Muscle layer of colon (tissue), 2 donors: ENCODE measurements at regions not wholly inside any gene's neighbourhood (a gene's known extent, or its start where the extent isn't known, plus 50 kb on each side); places are given as distances from the start of the nearest gene placed in this dataset.

Experiments used
- H3K27ac ChIP-seq: one replicate; pipeline ENCODE4 v1.7.0; 2013; ENCODE audit warnings: low read depth, mild to moderate bottlenecking, low read length, moderate library complexity
- H3K27me3 ChIP-seq, 2 donors: one replicate each; pipeline ENCODE4 v1.7.0; 2013; ENCODE audit warnings: low read length in 2 of 2, mild to moderate bottlenecking in 2 of 2; ENCODE audit not compliant: insufficient read depth in 2 of 2, control insufficient read depth in 1 of 2
- H3K36me3 ChIP-seq: one replicate; pipeline ENCODE4 v1.7.0; 2013; ENCODE audit warnings: mild to moderate bottlenecking, low read length; ENCODE audit not compliant: insufficient read depth
- H3K4me1 ChIP-seq: one replicate; pipeline ENCODE4 v1.7.0; 2013; ENCODE audit warnings: mild to moderate bottlenecking, low read length; ENCODE audit not compliant: insufficient read depth
- H3K4me3 ChIP-seq, 2 donors: one replicate each; pipeline ENCODE4 v1.7.0; 2013; ENCODE audit warnings: low read length in 2 of 2, low read depth in 1 of 2, mild to moderate bottlenecking in 1 of 2, moderate library complexity in 1 of 2
- H3K9ac ChIP-seq: one replicate; pipeline ENCODE4 v1.7.0; 2013; ENCODE audit warnings: low read length
- H3K9me3 ChIP-seq: one replicate; pipeline ENCODE4 v1.7.0; 2013; ENCODE audit warnings: mild to moderate bottlenecking, low read length
- donor health status: abdominal sarcoma.
- donor health status: Adenocarcinoma of cecum.

DNA sequence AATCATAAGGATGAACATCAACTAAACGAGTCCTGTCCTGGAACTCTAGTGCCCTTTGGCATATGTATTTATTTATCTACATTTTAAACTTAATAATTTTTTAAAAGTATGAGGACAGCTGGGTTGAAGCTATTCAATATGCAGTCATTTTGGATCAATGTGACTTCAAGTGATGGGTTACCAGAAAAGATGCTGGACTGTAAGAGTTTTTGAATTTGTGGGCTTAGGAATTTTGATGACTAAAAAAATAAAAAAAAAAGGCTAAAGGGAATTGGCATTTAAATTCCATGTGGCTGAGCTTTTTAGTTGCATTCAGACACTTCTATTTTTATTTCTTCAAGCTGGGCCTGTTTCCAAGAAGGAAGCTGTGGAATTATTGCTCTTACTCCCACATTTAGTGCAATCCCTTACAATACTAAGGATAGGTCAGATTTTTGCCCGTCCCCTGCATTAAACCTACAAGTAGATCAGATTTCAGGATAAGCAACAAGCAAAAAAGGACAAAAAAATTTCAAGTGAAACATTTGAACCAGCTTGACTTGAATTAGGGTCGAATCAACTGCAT is 704.2 kb upstream of the CITED2 start:
- no peaks in the 10 kb centered on the region for H3K27me3 ChIP-seq
- peaks cover 43% of the 10 kb centered on the region for H3K4me1 ChIP-seq
- H3K27ac ChIP-seq, result no peak overlapping the region
- H3K9me3 ChIP-seq, result no peaks in the 10 kb centered on the region
- no peak overlapping the region for H3K4me3 ChIP-seq
- H3K36me3 ChIP-seq, result no peaks in the 10 kb centered on the region
- no peak overlapping the region for H3K9ac ChIP-seq

DNA sequence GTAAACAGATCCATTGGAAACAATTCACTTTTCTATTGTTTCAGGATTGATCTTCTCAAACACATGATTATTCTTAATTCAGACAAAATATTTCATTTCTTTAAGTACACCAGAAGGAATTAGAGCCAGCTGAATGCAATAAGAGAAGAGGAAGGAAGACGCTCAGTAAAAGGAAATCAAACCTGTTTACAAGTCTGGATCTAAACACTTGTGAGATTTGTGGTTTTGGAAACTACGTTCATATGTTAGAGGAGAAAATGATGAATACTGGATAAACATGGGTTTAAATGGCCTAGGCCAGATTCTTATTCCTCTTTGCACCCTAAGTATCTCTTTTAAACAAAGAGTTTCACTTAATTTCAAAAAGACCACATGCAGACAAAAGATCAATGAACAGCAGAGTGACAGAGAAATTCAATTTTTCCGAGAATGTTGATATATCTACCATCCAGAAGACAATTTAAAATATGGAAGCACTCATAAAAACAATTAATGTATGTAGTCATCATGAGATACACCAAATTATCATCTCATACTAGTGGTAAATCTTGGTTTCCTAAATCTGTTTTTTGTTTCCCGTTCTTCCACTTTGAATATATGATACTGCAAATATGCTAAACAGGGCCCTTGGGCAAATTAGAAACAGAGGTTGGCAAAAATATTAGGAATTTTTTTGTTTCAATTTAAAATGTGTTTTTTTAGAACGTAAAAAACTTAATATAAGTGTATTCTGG is 703.5 kb upstream of the CITED2 start:
- Histone ChIP-seq H3K4me3 (no peak overlapping the region), H3K36me3 (no peaks in the 10 kb centered on the region), H3K9me3 (no peaks in the 10 kb centered on the region), H3K4me1 (peaks cover 39% of the 10 kb centered on the region), H3K27me3 (no peaks in the 10 kb centered on the region), H3K9ac (no peak overlapping the region), H3K27ac (no peak overlapping the region)

DNA sequence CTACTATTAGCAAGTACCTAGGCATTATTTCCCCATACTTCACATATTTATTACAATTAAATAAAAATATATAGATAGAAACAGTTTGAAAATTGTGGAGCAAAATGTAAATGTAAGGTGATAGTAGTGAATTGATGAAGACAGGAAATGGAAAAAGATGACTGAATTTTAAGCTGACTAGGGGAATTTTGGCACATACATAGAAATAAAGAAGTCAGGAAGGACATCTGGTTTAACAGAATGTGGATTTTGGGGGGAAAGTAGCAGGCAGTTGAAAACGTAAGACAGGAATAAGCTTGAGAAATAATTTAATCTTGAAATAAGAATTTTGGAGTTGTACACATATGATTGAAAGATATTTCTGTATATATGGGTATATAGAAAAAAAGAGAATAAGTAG is 701.7 kb upstream of the CITED2 start:
- Histone ChIP-seq H3K9me3 (no peaks in the 10 kb centered on the region), H3K4me1 (peaks cover 37% of the 10 kb centered on the region), H3K27me3 (no peaks in the 10 kb centered on the region), H3K27ac (no peak overlapping the region), H3K4me3 (no peak overlapping the region), H3K36me3 (no peaks in the 10 kb centered on the region), H3K9ac (no peak overlapping the region)

DNA sequence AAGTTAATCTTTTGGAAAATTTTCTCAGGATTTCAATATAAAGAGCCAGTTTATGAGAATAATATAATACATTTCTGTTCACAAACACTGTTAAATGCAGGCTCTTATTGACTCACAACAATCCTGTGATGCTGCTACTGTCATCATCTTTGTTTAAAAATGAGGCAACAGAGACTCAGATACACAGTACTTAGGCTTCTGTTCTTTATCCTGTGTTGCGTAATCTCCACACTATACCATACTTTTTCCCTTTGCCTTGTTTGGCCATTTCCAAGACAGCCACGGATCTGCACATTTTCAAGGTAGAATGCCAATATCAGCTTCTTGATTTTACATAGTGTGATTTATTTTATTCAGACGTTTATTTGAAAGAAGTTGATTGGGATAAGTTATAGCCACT is 699.0 kb upstream of the CITED2 start:
- Histone ChIP-seq H3K4me3 (no peak overlapping the region), H3K4me1 (peaks cover 34% of the 10 kb centered on the region), H3K27ac (no peak overlapping the region), H3K27me3 (no peaks in the 10 kb centered on the region), H3K36me3 (no peaks in the 10 kb centered on the region), H3K9ac (no peak overlapping the region), H3K9me3 (no peaks in the 10 kb centered on the region)

DNA sequence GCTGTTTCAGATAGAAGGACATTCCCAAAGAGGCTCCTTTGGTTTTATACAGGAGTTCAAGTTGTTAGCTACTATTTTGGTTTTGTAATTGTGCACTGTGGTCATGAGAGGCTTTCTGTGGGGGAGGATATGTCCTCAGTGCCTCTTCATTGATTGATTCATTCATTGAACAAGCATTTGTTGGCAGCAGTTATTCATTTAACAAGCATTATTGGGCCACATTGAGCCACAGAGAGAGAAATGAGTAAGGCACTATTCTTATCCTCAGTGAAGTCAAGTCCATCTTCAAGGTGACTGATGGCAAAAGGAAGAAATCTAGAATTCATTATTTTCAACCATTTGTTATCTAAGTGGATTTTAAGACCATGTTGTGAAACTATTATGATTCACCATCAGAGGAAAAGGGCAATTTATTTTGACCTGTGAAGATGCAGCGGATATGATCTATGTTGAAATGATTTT is 697.2 kb upstream of the CITED2 start:
- Histone ChIP-seq H3K36me3 (no peaks in the 10 kb centered on the region), H3K4me1 (peaks cover 22% of the 10 kb centered on the region), H3K27ac (no peak overlapping the region), H3K9ac (no peak overlapping the region), H3K27me3 (no peaks in the 10 kb centered on the region), H3K9me3 (no peaks in the 10 kb centered on the region), H3K4me3 (no peak overlapping the region)

DNA sequence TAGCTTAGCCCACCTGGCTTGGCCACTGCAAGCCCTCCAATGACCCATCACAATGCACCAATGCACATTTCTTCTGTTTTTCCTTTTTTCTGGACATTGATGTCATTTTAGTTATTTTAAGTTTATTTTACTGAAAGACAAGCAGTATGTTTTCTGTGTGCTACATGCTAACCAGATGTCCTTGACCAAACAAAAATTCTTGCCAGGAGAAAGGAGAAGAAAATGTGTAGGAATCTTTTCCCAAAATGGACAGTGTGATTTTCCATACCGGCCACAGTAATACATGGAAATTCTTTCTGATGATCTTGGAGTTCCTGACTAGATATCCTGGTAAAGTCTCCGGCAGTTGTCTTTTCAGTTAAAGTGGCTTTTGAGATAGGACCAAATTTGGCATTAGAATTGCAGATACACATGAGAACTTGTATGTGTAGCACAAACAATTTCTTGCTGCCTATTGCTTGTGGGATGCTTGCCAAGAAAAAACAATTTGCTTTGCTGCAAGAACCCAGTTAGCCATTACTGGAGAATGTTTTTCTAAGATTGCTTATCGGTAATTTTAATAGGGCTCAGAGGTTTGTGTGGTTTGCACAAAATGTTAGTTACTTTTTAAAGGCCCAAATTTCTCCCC is 696.5 kb upstream of the CITED2 start:
- H3K9me3 ChIP-seq, result no peaks in the 10 kb centered on the region
- peaks cover 22% of the 10 kb centered on the region for H3K4me1 ChIP-seq
- H3K27ac ChIP-seq, result no peak overlapping the region
- H3K36me3 ChIP-seq, result no peaks in the 10 kb centered on the region
- no peak overlapping the region for H3K9ac ChIP-seq
- no peaks in the 10 kb centered on the region for H3K27me3 ChIP-seq
- no peak overlapping the region for H3K4me3 ChIP-seq

DNA sequence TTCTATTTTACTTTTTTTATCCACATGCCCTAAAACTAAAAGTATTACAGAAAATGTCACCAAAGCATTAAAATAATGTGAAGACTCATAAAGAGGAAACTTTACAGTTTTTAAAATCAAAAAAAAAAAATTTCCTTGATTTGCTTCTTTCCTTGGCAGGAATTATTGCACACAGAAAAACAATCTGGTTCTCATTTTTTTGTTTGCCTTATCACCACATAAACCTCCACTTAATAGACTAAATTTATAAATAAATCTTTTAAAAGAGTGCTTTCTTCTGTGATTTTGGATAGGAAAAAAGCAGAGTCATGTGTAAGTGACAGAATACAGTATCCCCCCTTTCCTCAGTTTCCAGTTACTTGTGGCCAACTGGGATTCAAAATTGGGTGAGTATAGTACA is 695.1 kb upstream of the CITED2 start:
- Histone ChIP-seq H3K27ac (no peak overlapping the region), H3K4me3 (no peak overlapping the region), H3K36me3 (no peaks in the 10 kb centered on the region), H3K4me1 (peaks cover 22% of the 10 kb centered on the region), H3K27me3 (no peaks in the 10 kb centered on the region), H3K9ac (no peak overlapping the region), H3K9me3 (no peaks in the 10 kb centered on the region)

DNA sequence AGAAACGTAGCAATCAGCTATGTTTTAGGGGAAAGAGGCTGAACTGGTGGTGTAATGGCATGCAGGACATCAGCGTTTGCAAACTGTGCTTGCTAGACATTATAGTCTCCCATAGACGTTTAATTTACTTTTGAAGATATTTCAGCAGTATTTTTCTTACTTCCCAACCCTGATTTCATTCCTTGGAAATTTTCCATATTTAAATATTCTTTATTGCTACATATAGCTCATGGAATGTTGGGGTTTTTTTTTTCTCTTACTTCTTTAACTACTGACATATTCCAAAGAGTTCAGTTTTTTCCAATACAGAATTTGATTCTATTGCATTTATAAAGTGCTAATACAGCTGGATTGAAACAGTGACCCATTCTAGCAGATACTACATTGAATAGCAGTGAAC is 694.4 kb upstream of the CITED2 start:
- Histone ChIP-seq H3K9me3 (no peaks in the 10 kb centered on the region), H3K27me3 (no peaks in the 10 kb centered on the region), H3K4me3 (no peak overlapping the region), H3K27ac (no peak overlapping the region), H3K9ac (no peak overlapping the region), H3K4me1 (peaks cover 22% of the 10 kb centered on the region), H3K36me3 (no peaks in the 10 kb centered on the region)

DNA sequence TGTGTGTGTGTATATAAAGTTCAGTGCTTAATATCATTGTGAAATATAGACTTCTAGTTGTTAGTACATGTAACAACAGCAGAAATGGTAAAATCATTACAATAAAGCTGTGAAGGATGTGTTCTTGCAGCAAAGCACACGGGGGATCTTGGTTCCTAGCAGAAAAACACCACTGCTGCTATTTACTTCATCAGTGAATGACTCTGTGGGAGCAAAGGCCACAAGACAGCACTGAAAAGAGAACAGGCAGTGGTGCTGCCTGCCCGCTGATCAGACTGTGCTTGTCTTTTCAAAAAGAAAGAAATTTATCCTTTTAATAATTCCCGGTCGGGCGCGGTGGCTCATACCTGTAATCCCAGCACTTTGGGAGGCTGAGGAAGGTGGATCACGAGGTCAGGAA is 689.9 kb upstream of the CITED2 start:
- H3K9ac ChIP-seq, result no peak overlapping the region
- no peak overlapping the region for H3K27ac ChIP-seq
- H3K9me3 ChIP-seq, result no peaks in the 10 kb centered on the region
- no peaks in the 10 kb centered on the region for H3K36me3 ChIP-seq
- no peak overlapping the region for H3K4me3 ChIP-seq
- no peaks in the 10 kb centered on the region for H3K27me3 ChIP-seq
- H3K4me1 ChIP-seq, result peaks cover 12% of the 10 kb centered on the region

DNA sequence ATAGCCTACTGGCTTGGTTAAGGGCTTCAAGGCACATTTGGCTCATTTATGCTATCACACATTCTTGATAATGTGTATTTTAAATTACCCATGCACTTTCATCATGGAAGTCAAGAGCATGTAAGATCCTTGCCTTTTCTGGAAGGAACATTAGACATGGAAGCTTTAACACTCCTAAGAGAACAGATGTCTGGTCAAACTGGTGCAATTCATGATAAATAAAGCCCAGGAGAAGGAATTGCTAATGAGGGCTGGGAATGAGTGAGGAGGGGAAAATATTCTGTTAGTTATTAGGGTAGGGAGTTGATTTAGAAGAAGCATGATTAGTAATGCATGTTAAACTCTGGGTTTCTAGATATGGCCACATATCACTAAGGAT is 688.6 kb upstream of the CITED2 start:
- no peaks in the 10 kb centered on the region for H3K9me3 ChIP-seq
- H3K4me1 ChIP-seq, result peaks cover 12% of the 10 kb centered on the region
- no peak overlapping the region for H3K4me3 ChIP-seq
- H3K9ac ChIP-seq, result no peak overlapping the region
- H3K27ac ChIP-seq, result no peak overlapping the region
- no peaks in the 10 kb centered on the region for H3K36me3 ChIP-seq
- no peaks in the 10 kb centered on the region for H3K27me3 ChIP-seq

DNA sequence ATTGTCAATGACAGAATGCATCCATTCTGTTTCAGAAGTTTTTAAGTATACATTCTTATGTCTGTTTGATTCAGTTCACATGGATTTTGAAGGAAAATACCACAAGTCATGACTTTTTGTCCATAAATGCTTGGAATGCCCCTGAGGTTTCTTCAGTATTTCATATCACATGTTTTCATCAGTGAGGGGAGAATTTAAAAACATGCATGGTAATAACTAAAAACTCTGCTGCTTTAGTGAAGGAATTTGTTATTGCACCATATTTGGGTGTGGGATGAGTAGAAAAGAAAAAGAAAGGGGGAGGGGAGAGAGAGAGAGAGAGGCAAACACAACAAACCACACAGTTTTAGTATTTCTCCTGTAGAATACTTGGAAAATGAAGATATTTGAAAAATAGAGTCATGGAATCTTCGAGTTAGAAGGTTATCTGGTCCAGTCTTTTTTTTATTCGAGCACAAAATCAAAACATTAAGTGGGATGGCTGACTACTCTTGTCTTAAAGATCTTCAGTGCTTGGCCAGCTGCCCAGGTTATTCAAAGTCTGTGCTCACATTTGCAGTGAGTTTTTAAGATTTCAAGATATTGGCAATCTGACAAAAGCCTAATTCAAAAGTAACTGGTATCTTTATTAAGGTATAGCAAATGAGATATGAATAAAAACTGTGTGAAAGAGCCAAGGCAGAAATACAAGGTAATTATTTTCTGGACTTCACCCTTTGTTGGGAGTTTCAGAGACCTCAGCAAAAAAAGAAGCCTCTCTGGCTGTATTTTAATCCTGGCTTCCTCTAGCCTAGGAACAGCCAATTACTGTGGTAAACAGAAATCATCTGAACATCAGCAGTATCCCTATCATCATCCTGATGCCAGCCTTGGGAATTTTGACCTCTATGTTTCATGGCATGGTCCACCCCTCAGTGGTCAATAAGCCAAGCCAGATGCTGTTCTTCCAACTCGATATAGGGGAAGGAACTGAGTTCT is 687.9 kb upstream of the CITED2 start:
- Histone ChIP-seq H3K9ac (no peak overlapping the region), H3K36me3 (no peaks in the 10 kb centered on the region), H3K9me3 (no peaks in the 10 kb centered on the region), H3K4me3 (no peak overlapping the region), H3K4me1 (peaks cover 12% of the 10 kb centered on the region), H3K27ac (no peak overlapping the region), H3K27me3 (no peaks in the 10 kb centered on the region)
